HS-27A (cell line): ENCODE measurements at regions not wholly inside any gene's neighbourhood (a gene's known extent, or its start where the extent isn't known, plus 50 kb on each side); places are given as distances from the start of the nearest gene placed in this dataset.
"Not testable (repeated sequence)": the region's sequence is repeated elsewhere in the genome, so short reads cannot be mapped to it uniquely, and the experiment has no call there.

Source experiments
- DNase-seq: peaks from one replicate; pipeline ENCODE4 v3.0.0-alpha.2; 2012; ENCODE audit warnings: low read depth, missing footprints

DNA sequence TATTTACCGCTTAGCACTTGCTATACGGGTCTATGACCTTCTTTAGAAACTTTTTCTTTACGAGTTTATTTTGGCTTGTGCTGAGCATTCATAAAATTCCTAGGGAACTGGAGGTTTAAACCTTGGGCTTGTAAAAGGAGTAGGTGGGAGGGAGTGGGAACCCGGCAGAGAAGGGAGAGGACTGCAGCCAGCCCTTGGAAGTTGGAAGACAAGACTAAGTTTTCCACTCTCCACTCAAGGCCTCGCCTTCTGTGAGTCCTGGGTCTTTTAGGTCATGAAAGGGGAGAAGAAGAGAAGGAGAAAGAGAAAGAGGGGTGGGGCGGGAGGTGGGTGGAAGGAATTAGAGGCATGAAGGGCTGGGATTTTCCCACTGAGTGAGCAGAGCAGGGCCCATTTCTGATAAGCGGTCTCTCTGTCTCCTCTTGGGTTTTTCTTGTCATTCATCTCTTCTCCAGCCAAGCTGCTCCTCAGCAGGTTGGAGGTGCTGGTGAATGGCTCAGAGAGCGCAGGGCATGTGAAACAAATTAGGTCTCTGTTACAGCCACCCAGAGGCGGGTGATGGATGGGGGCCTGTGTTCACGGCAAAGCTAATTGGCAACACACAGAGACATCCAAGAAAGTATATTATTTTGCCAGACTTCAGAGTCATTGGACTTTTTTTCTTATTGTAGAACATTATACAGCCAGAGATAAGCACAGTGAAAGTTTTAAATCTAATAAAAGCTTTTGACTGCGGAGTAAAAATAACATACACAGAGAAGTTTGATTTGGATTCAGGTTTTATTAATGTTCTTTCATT lies 247.3 kb downstream of the FOXD2 start:
- DNase-seq: no peak

DNA sequence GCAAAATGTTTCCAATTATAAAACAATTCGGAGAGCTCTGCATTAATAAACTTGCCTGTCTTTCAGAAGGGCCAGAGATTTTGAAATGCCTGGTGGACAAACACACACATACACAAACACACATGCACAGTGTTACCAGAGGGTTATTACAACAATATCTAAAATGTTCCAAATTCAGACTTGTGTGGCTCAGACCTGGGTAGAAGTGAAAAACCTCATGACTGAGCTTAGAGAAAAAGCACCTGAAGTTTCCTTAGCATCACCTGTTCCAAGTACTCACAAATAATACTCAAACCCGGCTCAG lies 247.9 kb downstream of the FOXD2 start:
- no peak for DNase-seq

DNA sequence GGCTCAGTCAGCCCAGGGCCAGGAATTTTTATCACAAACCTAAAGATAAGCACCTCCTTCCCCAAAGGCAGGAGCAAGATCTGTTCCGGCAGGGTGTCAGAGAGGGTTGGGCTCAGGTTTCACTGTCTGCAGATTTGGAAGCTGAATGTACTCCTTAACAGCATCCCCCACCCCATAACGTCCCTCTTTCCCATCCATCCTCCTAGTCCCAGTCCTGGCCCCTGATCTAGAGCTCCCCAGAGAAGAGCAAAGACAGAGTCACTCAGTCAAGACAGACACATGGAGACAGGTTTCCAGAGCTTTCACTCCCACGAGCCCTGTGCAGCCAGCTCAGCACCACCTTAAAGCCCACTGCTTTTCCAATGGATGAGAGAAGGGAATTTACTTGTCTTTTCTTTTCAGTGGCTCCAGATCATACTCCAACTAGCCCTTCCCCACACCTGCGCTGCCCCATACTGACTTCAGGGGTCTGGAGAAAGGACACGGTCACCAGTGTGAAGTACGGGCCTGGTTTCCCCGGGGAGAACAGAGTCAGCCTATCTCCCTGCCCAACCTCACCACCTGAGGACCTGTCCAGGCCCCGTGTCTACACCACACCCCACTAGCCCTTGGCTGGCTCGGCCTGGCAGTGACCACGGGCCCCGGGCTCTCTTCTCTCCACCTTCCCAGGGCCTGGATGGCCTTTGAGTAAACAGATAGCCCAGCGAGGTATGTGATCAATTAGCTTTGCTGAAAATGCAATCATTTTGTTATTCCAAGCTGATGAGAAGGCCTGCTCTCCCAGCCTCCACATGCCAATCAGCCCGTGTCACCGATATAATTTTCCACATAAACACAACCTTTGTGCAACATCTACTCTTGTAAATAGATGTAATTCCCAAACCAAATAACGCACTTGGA lies 249.1 kb downstream of the FOXD2 start:
- DNase-seq: no peak

DNA sequence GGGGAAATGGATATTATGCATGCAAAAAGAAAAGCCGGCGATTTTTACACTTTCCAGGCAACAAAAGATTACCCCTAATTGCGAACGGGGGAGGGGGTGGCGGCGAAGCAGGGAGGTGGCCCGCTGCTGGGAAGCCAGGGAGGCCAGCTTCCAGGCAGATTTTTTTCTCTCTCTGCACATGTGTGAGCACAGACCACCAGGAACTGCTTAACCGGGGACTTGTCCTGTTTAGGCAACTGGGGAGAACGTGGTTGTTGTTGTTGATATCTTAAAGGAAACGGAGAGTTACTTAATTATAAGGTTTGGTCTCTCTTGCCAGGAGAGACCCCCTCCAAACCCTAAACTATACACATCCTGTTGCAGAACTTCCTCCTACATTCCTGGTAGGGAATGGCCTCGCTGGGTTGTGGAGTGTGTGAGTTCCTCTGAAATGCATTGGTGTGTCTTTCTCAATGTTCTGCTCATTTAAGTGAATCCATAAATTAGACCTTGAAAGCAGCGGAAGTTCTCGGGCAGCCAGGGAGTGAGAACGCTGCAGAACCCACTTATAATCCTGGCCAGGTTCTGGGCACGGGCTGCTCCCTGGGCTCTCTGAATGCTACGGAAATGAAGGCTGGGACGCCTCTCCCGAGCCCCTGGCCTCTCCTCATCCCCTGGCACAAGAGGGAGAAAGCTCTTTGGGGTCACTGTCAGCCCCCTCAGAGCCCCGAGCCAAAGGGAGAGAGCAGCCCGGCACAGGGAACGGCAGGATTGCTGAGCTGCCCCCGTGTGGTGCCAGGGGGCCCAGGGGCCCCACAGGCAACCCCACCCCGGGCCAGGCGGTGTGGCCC lies 250.0 kb downstream of the FOXD2 start:
- DNase-seq: no peak

DNA sequence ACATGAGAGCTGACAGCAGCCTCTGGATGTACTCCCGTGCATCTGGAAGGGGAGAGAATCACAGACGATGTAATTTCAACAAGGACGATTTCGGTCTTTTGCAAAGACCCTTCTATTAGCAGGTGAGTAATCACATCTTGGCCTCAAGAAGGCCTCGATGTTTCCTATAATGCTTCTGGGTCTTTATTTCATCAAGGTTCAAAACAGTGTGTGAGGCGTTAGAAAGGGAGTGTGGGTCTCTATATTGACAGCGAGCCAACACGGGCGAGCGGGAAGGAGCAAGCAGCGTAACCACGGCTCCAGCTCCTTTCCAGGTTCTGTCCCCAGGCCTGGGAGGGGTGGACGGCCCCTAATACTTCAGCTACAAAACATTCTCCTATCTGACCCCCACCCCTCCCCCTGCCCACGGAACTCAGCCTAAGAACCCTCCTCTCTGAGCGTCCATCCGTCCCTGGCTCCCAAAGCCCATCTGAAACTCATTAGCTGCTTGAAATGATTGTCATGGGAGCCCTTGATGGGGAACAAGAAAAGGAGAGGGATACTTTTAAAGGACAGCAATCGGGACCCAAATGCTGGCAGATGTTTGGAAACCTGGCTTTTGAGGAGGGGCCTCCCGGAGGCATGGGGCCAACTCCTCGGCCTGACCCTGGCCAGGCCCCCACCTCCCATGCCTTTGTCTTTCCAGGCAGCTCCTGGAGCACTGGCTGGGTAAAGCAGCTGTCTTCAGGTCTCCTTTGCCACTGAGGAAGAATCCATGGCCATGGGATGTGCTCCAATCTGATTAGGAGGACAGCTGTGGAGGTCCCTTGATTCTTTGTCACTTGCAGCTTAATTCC lies 250.8 kb downstream of the FOXD2 start:
- DNase-seq: no peak

DNA sequence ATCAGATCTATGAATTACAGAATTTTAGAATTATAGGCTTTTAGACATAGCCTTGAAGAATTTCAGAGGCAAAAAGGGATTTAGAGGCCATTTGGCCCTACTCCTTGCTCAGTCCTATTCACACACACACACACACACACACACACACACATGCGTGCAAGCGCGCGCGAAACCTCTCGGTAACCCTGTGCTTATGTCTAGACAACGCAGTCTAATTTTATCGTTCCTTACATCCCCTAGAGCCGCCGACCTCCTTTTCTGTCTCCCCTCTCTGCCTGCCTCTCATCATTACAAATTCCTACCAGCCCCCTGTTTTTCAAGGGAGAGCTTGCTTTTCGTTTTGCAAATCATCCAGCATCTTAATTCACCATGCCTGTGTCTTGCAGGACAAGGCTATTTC lies 252.1 kb downstream of the FOXD2 start:
- DNase-seq: no peak

DNA sequence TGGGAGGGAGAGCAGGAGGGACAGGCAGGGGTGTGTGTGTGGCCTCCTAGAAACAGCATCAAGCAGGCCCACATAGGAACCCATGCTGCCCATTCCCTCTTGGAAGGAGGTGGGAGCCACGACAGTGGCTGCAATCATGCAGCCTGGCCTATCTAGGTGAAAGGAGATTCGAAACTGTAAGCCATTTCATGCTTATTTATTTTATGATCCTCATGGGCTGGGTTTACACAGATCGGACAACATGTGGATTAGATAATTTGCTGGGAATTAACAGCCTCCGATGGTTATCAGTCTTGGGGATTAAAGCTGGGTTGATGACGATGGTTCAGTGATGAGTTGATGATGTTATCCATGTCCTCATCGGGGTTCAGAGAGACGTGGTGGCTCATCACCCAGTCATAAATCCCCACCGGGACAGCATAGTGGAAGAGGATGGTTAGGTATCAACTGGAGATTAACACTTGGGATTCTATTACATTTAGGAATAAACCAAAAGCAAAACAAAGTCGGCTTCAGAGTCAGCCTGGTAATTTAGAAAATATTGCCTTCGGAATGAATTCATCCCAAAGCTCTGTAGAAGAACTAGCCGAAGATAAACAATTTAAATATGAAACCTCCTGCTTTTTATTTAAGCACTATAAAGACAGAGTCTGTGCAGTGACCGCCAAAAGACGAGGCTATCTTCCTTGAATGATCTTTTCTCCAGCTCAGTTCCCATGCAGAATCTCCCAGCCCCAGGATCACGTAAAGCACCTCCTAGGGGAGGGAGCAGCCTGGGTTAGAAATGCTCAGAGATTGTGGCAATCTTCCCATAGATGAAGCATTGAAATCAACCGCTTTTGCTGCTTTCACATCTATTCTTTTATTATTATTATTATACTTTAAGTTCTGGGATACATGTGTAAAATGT lies 252.8 kb downstream of the FOXD2 start:
- no peak for DNase-seq

DNA sequence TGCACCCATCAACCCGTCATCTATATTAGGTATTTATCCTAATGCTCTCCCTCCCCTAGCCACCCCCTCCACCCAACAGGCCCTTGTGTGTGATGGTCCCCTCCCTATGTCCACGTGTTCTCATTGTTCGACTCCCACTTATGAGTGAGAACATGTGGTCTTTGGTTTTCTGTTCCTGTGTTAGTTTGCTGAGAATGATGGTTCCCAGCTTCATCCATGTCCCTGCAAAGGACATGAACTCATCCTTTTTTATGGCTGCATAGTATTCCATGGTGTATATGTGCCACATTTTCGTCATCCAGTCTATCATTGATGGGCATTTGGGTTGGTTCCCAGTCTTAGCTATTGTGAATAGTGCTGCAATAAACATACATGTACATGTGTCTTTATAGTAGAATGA lies 253.4 kb downstream of the FOXD2 start:
- not testable (repeated sequence) for DNase-seq

DNA sequence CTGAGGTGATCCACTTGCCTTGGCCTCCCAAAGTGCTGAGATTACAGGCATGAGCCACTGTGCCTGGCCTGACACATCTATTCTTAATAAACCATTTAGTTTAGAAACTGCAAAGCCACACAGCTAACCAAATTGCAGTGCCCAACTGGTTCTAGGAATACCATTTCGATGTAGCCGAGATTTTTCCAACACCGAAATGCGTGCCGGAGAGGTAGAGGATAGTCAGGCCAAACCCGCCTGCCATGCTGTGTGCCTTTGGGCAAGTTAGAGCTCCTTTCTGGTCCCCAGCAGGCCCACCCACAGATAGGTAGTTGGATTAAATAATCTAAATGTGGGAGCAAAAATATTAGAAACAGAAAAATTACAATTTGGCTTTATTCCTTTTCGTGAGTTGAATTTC lies 254.4 kb downstream of the FOXD2 start:
- no peak for DNase-seq

DNA sequence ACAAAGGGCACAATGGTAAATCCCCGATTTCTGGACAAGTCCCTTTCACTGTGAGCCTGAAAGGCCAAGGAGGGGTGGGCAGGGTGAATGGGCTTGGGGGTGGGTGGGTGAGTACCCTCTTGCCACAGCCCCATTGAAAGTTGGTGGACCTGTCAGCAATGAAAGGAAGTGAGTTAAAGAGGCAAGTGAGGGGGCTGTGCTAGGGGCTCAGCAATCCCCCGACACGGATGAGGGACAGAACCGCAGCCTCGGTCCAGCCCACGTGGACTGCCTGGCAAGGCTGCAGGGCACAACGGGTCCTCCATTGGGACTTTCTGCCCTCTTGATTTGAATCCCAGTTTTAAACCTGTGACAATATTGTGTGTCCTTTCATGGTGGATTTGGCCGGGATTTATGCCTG lies 255.3 kb downstream of the FOXD2 start:
- no peak for DNase-seq

DNA sequence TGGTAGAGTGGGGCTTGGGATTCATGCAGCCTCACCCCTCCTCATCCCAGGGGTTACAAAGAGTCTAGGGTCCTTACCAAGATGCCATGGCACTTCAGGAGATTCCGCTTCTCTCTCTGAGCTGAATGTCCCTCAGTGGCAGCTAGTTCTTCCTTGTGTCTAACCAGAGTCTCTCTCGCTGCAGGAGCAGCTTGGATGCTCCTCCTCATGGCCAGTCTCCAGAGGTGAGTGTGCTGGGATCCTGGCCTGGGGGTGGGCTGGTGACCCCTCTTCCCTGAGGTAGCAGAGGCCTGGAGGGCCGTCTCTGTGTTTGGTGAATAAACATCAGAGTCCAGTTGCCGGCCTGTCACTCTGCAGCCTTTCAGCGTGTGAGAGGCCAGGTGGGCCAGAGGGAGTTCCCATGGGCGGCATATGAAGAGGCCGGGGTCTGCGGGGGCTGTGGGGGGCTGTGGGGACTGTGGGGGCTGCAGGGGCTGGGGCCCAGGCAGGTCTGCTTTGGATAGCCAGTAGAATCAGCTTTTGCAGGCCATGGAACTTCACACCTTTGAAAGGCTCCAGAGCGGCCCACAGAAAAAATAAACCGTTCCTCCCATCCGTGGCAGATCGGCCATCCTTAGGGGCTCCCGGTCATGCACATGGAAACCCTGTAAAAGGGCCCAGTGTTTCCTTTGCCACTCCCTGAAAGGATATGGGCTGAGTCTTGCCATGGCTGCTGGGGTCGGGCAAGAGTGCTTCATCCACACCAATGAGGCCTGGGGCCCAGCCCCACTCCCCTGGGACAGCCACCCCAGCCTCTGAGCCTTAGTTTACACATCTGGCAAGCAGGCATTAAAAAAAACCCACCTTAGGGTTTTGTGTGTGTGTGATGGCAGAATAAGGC lies 256.4 kb downstream of the FOXD2 start:
- DNase-seq: no peak

DNA sequence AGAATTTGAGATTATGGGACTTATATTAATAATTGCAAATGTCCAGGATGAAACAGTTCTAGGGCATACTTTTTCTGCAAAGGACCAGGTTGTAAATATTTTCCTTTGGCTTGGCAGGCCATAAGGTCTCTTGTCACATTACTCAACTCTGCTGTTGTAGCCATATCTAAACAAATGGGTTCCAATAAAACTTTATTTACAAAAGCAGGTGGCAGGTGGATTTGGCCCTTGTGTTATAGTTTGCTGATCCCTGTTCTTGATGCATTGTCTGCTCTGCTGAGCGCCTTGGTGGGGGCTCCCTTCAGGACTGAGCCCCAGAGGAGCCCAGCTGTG lies 258.5 kb downstream of the FOXD2 start:
- no peak for DNase-seq

DNA sequence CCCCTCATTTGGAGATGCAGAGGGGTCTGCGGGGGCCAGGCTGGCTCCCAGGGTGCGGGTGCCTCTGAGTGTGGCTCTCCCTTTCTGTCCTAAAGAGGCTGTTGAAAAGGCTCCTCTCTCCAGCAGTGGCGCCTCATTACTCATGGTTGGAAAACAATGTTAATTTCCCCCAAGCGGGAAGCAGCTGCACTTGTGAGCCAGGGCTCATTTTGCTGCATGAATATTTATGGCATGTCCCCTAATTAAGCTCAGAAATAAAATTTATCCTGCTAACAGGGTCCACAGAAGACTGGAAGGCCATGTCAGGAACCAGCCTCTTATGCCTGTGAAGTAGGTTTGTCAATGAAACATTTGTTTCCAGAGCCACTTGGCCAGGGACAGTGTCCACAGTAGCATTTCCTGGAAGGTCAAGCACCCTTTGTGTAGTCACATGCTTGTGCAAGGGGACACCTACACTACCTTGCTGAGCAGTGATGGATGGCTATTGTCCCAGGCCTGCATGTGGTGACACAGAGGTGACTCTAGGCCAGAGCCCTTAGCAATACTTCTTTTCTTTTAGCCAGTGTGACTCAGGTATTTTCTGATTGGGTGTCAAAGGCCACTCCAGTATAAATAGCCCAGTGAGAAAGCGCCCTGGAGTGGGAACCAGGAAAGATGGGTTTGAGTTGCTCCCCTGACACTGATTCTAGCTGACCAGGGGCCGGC lies 259.0 kb downstream of the FOXD2 start:
- no peak for DNase-seq

DNA sequence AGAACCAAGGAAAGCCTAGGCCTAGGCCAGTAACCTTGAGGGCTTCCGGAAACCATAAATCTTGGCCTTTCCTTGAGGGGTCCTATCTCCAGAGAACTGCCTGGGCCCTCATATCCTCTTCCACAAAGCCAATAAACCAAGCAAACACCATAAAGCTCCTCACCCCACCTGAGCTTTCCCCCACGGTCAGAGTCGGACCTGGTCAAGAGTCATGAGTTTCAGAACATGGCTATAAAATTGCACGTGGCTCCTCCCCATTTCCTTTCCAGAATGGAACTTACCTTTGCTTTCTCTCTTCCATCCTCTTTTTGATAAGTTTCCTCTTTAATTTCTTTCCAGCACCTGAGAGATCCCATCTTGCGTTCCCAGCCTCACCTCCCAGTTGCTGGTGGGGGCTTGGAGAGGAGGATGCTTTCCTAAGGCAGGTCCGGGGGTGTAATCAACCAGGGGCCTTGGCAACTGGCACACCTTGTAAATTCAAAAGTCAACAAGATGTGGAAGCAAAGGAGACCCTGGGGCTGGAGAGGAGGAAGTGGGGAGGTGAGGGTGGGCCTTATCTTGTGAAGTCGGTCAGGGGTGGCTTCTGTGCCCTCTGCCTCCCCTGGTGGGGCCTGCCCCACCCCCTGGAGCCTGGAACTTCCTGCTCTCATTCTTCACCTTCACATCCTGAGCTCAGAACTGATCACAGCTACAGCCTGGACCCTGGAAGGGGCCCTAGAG lies 259.9 kb downstream of the FOXD2 start:
- DNase-seq: no peak

DNA sequence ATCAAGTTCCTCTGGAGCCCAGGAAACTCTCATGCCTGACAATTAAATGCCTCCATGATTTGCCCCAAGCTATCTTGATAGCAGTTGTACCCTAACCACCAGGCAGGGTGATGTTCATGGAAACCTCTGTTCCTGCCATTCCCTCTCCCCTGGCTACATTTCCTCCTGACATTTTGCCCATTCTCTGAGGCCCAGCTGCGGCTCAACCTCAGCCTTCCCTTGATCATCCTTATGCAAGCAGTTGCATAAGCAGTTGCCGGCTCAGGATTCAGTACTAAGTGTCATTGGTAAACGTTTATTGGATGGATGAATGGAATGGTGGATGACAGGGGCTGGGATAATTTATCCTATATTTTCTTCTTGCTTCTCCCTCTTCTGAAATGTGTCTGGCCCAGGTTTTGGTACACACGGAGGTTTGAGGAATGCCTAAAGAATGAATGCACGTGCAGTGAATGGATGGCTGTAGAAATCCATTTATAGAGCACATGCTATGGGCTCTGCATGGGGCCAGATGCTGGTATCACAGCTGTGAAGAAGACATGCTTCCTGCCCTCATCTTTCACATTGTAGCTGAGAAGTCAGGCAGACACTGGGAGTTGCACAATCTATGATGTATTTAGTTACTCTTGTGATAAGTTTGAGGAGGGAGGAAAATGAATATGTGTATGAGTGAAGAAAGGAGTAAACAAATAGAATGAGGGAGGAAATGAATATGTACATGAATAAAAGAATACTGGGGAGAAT lies 261.8 kb downstream of the FOXD2 start:
- no peak for DNase-seq

DNA sequence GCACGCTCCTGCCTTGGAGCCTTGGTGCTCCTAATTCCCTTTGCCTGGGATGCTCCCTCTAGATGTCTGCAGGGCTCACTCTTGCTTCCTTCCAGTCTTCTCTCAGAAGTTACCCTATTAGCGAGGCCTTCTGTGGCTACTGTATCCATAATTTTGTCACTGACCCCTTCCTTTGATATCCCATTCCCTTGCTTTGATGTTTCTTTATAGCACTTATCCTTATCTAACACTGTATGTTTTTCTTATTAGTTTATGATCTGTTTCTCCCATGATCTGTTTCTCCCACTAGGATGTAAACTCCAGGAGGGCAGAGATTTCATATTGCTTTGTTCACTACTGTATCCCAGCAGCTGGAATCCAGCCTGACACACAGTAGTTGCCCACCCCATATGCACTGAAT lies 263.4 kb downstream of the FOXD2 start:
- no peak for DNase-seq

DNA sequence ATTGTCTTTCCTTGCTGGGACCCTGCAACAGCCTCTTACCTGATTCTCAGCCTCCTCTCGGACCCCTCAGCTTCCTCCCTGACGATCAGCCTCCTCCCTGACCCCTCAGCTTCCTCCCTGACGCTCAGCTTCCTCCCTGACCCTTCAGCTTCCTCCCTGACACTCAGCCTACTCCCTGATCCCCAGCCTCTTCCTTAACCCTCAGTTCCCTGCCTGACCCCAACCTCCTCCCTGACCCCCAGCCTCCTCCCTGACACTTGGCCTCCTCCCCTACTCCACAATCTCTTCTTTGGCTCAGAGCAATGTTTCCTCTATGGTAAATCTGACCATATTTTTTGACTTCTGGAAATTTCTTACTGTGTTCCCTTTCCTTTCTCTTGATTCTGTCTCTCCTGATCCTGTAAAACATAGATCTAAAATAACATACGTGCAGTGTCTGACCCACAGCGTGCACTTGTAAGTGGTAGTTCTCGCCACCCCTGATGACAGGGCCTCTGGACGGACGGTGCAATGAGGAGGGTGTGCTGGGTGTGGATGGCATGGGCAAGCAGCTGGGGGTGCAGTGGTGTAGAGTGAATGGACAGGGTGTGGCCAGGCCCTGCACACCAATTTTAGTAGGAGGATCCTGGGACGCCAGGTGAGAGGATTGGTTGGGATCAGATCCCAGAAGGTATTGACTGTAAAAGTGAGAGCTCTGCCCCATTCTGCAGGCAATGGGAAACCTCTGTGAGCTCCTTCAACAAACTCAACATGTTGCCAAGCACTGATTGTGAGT lies 264.1 kb downstream of the FOXD2 start:
- DNase-seq: no peak
